Bronchial epithelial cell (primary cell): ENCODE measurements at regions not wholly inside any gene's neighbourhood (a gene's known extent, or its start where the extent isn't known, plus 50 kb on each side); places are given as distances from the start of the nearest gene placed in this dataset.

ENCODE experiments used
- DNase-seq: peaks from one replicate; pipeline ENCODE4 v3.0.0-alpha.2; 2010; ENCODE audit warnings: low read depth
- FAIRE-seq: peaks from 2 replicates; lab custom pipeline; 2011; peaks lifted over from hg19 to GRCh38; lab: Jason Lieb, UNC
- H3K27me3 ChIP-seq: 2 replicates; pipeline ENCODE4 v1.5.1; 2011; ENCODE audit warnings: low read length; ENCODE audit not compliant: control insufficient read depth, insufficient read depth
- H3K36me3 ChIP-seq: 2 replicates; pipeline ENCODE4 v1.5.1; 2011; ENCODE audit warnings: low read length; ENCODE audit not compliant: control insufficient read depth, insufficient read depth
- H3K4me3 ChIP-seq: 2 replicates; pipeline ENCODE4 v1.5.1; 2011; ENCODE audit warnings: mild to moderate bottlenecking, low read depth, low read length, control low read depth
- CTCF ChIP-seq: IDR thresholded peaks from 2 replicates; pipeline ENCODE4 v1.5.1; 2011; ENCODE audit warnings: mild to moderate bottlenecking, moderate library complexity, low read length, control low read depth, inconsistent platforms; ENCODE audit not compliant: insufficient read depth, severe bottlenecking

- no peaks in the 10 kb centered on the region for H3K36me3 ChIP-seq
- TF ChIP-seq CTCF, result no peak
These were observed 219.5 kb downstream of the BCL11B start for GRCh38 chr14:99052467-99052866.

GRCh38 chr14:99055019-99055418 lies 217.0 kb downstream of the BCL11B start:
- TF ChIP-seq CTCF, result no peak
- no peaks in the 10 kb centered on the region for H3K36me3 ChIP-seq
- DNase-seq (peak; percentile 74), FAIRE-seq (no peak)
- no peak overlapping the region for H3K4me3 ChIP-seq
- no peaks in the 10 kb centered on the region for H3K27me3 ChIP-seq

More at GRCh38 chr14:99052467-99052866, 219.5 kb downstream of the BCL11B start:
- Histone ChIP-seq H3K27me3 (no peaks in the 10 kb centered on the region), H3K4me3 (no peak overlapping the region)
- DNase-seq (no peak), FAIRE-seq (no peak)

GRCh38 chr14:99055816-99056215 lies 216.2 kb downstream of the BCL11B start:
- no peaks in the 10 kb centered on the region for H3K27me3 ChIP-seq
- H3K36me3 ChIP-seq, result no peaks in the 10 kb centered on the region
- no peak overlapping the region for H3K4me3 ChIP-seq
- no peak for FAIRE-seq
- no peak for TF ChIP-seq CTCF
- no peak for DNase-seq

GRCh38 chr14:99057576-99058083 lies 214.4 kb downstream of the BCL11B start:
- DNase-seq (no peak), FAIRE-seq (no peak)
- TF ChIP-seq CTCF, result no peak

GRCh38 chr14:99058542-99058941 lies 213.5 kb downstream of the BCL11B start:
- TF ChIP-seq CTCF, result no peak
- no peaks in the 10 kb centered on the region for H3K27me3 ChIP-seq
- DNase-seq, result no peak
- H3K36me3 ChIP-seq, result no peaks in the 10 kb centered on the region
- no peak overlapping the region for H3K4me3 ChIP-seq
- no peak for FAIRE-seq

More at GRCh38 chr14:99057576-99058083, 214.4 kb downstream of the BCL11B start:
- Histone ChIP-seq H3K36me3 (no peaks in the 10 kb centered on the region), H3K27me3 (no peaks in the 10 kb centered on the region), H3K4me3 (no peak overlapping the region)

- no peak for TF ChIP-seq CTCF
- FAIRE-seq (peak; percentile 73), DNase-seq (no peak)
- no peaks in the 10 kb centered on the region for H3K27me3 ChIP-seq
- H3K4me3 ChIP-seq, result no peak overlapping the region
- no peaks in the 10 kb centered on the region for H3K36me3 ChIP-seq
These were observed 209.8 kb downstream of the BCL11B start for GRCh38 chr14:99062216-99062615.
